Renal pelvis (tissue), 1 donor: ENCODE measurements at regions not wholly inside any gene's neighbourhood (a gene's known extent, or its start where the extent isn't known, plus 50 kb on each side); places are given as distances from the start of the nearest gene placed in this dataset.

Experiments
- DNase-seq: peaks from one replicate; pipeline ENCODE4 v3.0.0-alpha.2; 2013

GRCh38 chr11:45724153-45724552 lies 58.7 kb upstream of the CHST1 start:
- DNase-seq, result no peak

GRCh38 chr11:45723397-45723796 lies 58.0 kb upstream of the CHST1 start:
- DNase-seq, result no peak

GRCh38 chr11:45722144-45722543 lies 56.7 kb upstream of the CHST1 start:
- no peak for DNase-seq

GRCh38 chr11:45717526-45717925 lies 52.1 kb upstream of the CHST1 start:
- no peak for DNase-seq

GRCh38 chr11:45715418-45715817 lies 50.0 kb upstream of the CHST1 start:
- peak; percentile 33 for DNase-seq
